GM12801 (cell line): ENCODE measurements at regions not wholly inside any gene's neighbourhood (a gene's known extent, or its start where the extent isn't known, plus 50 kb on each side); places are given as distances from the start of the nearest gene placed in this dataset.

Experiments used
- TF ChIP-seq, protein P1 (sequence below): IDR thresholded peaks from one replicate; pipeline ENCODE4 v1.5.1; 2011; ENCODE audit warnings: control low read depth; ENCODE audit not compliant: insufficient read length; ENCODE audit errors: extremely low read depth

DNA sequence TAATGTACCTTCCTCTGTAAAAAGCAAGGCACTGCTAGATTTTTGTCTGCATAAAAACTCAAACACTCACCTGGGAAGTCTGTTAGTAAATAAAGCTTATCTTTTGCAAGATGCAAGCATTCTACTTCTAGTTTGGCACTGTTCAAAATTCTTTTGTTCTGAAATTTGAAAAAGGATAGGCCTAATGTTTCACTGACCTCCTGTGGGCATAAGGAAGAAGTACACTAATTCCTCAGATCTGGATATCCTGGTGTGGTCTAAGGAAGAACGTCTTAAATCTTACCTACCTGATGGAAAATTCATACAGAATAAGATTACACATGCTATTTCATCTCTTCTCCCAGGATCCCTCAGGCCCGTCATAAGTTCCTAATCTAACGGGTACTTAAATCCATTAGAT is 93.5 kb upstream of the CAMK1G start:
- TF ChIP-seq, protein P1, sequence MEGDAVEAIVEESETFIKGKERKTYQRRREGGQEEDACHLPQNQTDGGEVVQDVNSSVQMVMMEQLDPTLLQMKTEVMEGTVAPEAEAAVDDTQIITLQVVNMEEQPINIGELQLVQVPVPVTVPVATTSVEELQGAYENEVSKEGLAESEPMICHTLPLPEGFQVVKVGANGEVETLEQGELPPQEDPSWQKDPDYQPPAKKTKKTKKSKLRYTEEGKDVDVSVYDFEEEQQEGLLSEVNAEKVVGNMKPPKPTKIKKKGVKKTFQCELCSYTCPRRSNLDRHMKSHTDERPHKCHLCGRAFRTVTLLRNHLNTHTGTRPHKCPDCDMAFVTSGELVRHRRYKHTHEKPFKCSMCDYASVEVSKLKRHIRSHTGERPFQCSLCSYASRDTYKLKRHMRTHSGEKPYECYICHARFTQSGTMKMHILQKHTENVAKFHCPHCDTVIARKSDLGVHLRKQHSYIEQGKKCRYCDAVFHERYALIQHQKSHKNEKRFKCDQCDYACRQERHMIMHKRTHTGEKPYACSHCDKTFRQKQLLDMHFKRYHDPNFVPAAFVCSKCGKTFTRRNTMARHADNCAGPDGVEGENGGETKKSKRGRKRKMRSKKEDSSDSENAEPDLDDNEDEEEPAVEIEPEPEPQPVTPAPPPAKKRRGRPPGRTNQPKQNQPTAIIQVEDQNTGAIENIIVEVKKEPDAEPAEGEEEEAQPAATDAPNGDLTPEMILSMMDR: no peak

DNA sequence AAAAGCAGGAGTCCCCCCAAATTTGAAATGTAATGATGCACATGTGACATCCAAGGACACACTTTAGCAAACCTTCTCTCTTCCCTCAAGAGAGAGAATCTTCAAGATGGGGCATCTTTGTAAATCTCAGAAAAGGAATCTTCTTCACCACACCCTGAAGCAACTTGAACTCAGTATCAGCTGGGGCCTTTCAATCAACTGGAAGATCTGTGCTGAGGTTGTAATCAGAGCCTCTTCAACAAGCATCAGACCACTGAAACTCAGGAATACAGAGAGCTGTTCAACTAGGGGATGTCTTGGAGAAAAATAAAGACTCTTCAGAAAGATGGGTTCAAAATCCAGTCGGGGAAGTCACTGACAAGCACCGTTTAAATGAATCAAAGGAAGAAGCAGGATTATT is 92.5 kb upstream of the CAMK1G start:
- TF ChIP-seq, protein P1: no peak

DNA sequence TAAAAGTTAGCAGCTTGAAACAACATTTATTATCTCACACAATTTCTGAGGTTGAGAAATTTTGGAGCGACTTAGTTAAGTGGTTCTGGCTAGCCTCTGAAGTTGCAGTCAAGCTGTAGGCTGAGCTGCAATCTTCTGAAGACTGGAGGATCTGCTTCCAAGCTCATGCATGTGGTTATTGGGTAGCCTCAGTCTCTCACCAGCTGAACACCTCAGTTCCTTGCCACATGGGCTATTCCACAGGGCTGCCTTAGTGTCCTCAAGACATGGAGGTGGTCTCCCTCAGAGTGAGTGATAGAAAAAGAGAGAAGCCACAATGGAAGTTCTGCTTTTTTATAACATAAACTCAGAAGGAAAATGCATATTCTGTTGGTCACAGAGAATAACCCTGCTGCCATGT is 92.0 kb upstream of the CAMK1G start:
- TF ChIP-seq, protein P1: no peak

DNA sequence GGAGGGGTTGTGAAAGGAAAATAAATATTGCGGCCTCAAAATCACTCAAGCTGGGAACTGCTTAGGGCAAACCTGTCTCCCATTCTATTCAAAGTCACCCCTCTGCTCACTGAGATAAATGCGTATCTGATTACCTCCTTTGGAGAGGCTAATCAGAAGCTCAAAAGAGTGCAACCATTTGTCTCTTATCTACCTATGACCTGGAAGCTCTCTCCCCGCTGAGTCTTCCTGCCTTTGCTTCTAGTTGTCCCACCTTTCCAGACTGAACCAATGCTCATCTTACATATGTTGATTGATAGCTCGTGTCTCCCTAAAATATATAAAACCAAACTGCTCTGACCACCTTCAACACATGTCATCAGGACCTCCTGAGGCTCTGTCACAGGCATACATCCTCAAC is 91.6 kb upstream of the CAMK1G start:
- TF ChIP-seq, protein P1: no peak

DNA sequence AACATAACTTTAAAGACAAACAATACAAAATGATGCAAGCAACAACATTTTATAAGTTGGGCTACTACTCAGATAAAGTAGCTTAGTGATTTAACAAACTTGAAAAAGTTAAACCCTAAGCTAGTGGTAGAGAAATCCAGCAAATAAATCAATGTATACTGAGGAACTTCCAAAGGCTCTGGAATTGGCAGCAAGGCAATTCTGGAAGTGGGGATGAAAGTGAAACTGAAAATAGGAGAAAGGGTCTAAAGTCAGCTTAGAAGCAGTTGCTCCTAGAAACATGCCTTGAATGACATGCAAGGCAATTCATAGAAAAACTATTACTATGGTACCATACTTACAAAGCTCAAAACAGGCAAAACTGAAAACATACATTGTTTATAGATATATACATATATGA is 90.0 kb upstream of the CAMK1G start:
- TF ChIP-seq, protein P1: no peak

DNA sequence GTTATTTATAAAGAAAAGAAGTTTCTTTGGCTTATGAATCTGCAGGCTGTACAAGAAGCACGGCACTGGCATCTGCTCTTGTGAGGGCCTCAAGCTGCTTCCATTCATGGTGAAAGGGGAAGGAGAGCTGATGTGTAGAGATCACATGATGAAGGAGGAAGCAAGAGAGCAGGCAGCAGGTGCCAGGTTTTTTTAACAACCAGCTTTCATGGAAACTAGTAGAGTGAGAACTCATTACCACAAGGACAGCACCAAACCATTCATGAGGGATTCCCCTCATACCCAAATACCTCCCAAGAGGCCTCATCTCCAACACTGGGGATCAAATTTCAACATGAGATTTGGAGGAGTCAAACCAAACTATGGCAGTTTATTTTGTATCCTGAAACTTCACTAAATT is 85.8 kb upstream of the CAMK1G start:
- TF ChIP-seq, protein P1: no peak

DNA sequence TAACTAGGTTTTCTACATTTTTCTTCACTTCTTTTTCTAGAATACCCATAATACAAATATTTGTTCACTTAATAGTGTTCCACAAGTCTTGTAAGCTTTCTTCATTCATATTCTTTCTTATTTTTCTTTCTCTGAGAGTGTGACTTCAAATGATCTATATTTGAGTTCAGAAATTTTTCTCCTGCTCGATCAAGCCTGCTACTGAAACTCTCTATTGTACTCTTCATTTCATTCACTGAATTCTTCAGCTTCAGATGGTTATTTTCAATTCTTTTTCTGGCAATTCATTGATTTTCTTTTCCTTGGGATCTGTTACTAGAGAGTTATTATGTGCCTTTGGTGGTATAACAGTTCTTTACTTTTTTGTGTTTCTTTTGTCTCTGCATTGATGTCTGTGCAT is 82.5 kb upstream of the CAMK1G start:
- TF ChIP-seq, protein P1: no peak

DNA sequence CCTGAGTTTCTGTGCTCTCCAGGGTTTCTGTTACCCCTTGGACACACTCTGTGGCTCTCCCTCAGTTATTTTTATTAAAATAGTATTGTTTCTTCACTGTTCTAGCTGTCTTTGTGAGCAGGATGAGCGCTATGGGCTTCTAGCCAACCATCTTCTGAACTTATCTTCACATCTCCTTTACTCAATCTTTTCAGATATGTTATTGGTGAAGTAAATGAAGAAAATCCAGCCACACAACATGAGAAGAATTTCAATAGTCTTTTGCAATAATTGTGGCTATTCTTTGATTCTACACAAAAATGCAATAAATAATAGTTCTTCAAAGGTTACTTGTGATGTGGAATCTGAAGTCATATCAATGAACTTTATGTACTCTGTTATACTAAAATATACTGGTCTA is 80.3 kb upstream of the CAMK1G start:
- TF ChIP-seq, protein P1: no peak
